ENCODE measurements at regions not wholly inside any gene's neighbourhood (a gene's known extent, or its start where the extent isn't known, plus 50 kb on each side); places are given as distances from the start of the nearest gene placed in this dataset.
"Not testable (repeated sequence)": the region's sequence is repeated elsewhere in the genome, so short reads cannot be mapped to it uniquely, and the experiment has no call there.

- no peak for DNase-seq
Measured at GRCh38 chr17:53492532-53492931, 330.2 kb upstream of the KIF2B start.

- DNase-seq = no peak
Measured at GRCh38 chr17:53490447-53490968, 332.2 kb upstream of the KIF2B start.

GRCh38 chr17:53483704-53484103 is 339.0 kb upstream of the KIF2B start:
- DNase-seq = no peak

GRCh38 chr17:53475002-53475401 is 347.7 kb upstream of the KIF2B start:
- DNase-seq = no peak

GRCh38 chr17:53472586-53472985 is 350.1 kb upstream of the KIF2B start:
- no peak for DNase-seq

GRCh38 chr17:53471514-53471913 is 351.2 kb upstream of the KIF2B start:
- DNase-seq = no peak

GRCh38 chr17:53470626-53471025 is 352.1 kb upstream of the KIF2B start:
- DNase-seq = no peak

GRCh38 chr17:53466733-53467132 is 356.0 kb upstream of the KIF2B start:
- no peak for DNase-seq

GRCh38 chr17:53464396-53464795 is 358.3 kb upstream of the KIF2B start:
- DNase-seq = not testable (repeated sequence)

GRCh38 chr17:53463363-53463762 is 359.4 kb upstream of the KIF2B start:
- no peak for DNase-seq

- DNase-seq = no peak
Measured at GRCh38 chr17:53462393-53462811, 360.3 kb upstream of the KIF2B start.

- DNase-seq = not testable (repeated sequence)
Measured at GRCh38 chr17:53455943-53456342, 366.8 kb upstream of the KIF2B start.

- DNase-seq = no peak
Measured at GRCh38 chr17:53454337-53454736, 368.4 kb upstream of the KIF2B start.

- no peak for DNase-seq
Measured at GRCh38 chr17:53449324-53449723, 373.4 kb upstream of the KIF2B start.

- DNase-seq = no peak
Measured at GRCh38 chr17:53428913-53429312, 393.8 kb upstream of the KIF2B start.

GRCh38 chr17:53426505-53426904 is 396.2 kb upstream of the KIF2B start:
- DNase-seq = no peak

- DNase-seq = no peak
Measured at GRCh38 chr17:53420035-53420641, 402.6 kb upstream of the KIF2B start.

GRCh38 chr17:53409588-53409987 is 413.1 kb upstream of the KIF2B start:
- no peak for DNase-seq

- no peak for DNase-seq
Measured at GRCh38 chr17:53406907-53407306, 415.8 kb upstream of the KIF2B start.

GRCh38 chr17:53391197-53391596 is 431.5 kb upstream of the KIF2B start:
- no peak for DNase-seq

- DNase-seq = no peak
Measured at GRCh38 chr17:53390575-53390974, 432.2 kb upstream of the KIF2B start.

GRCh38 chr17:53387745-53388144 is 435.0 kb upstream of the KIF2B start:
- DNase-seq = no peak

- peak in 4 of 56 donors; percentile 1 to 17 (median 6) for DNase-seq
Measured at GRCh38 chr17:53353919-53354351, 468.8 kb upstream of the KIF2B start.

- no peak for DNase-seq
Measured at GRCh38 chr17:53344778-53345177, 477.9 kb upstream of the KIF2B start.
